ENCODE measurements at regions not wholly inside any gene's neighbourhood (a gene's known extent, or its start where the extent isn't known, plus 50 kb on each side); places are given as distances from the start of the nearest gene placed in this dataset.
A peak's percentile ranks its signal among the peaks of the same experiment; 100 is the strongest.

- no peak for DNase-seq (ENCODE audit: low read depth, low spot score)
- in situ Hi-C loops (cut with HindIII; ENCODE audit: low sequenced_read_pairs) = no loop called here
- no peak overlapping the region for H3K4me3 ChIP-seq (ENCODE audit: low read depth, low read length)
- TF ChIP-seq, protein P1, sequence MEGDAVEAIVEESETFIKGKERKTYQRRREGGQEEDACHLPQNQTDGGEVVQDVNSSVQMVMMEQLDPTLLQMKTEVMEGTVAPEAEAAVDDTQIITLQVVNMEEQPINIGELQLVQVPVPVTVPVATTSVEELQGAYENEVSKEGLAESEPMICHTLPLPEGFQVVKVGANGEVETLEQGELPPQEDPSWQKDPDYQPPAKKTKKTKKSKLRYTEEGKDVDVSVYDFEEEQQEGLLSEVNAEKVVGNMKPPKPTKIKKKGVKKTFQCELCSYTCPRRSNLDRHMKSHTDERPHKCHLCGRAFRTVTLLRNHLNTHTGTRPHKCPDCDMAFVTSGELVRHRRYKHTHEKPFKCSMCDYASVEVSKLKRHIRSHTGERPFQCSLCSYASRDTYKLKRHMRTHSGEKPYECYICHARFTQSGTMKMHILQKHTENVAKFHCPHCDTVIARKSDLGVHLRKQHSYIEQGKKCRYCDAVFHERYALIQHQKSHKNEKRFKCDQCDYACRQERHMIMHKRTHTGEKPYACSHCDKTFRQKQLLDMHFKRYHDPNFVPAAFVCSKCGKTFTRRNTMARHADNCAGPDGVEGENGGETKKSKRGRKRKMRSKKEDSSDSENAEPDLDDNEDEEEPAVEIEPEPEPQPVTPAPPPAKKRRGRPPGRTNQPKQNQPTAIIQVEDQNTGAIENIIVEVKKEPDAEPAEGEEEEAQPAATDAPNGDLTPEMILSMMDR (IDR thresholded peaks at IDR 0.05; ENCODE audit: low read depth, low read length) = no peak
These were observed 796.6 kb upstream of the DPPA4 start for GRCh38 chr3:110133971-110134370.

DNA sequence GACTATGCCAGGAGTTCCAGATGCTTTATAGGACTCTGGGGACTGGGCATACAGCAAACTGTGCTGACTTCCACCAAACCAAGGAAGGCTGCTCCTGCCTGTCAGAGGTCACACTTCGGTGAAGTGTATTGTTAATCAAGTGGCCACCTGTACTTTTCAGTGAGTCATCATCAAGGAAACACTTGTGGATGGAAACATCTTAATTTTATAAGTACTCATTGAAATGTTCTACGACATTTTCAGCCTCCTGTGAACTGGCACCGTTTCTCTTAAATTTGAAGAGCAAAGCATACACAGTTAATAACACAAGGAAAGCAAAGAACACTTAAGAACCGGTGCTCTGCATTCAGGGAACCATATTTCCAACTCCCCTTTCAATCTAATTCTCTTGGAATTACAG lies 801.7 kb upstream of the DPPA4 start:
- TF ChIP-seq, protein P1 (IDR thresholded peaks at IDR 0.05; ENCODE audit: low read depth, low read length) = no peak
- no peak for DNase-seq (ENCODE audit: low read depth, low spot score)
- in situ Hi-C loops (cut with HindIII; ENCODE audit: low sequenced_read_pairs) = no loop called here

GRCh38 chr3:110139821-110140220 lies 802.5 kb upstream of the DPPA4 start:
- in situ Hi-C loops (cut with HindIII; ENCODE audit: low sequenced_read_pairs) = no loop called here
- DNase-seq (ENCODE audit: low read depth, low spot score) = no peak
- no peak overlapping the region for H3K4me3 ChIP-seq (ENCODE audit: low read depth, low read length)
- TF ChIP-seq, protein P1 (IDR thresholded peaks at IDR 0.05; ENCODE audit: low read depth, low read length) = no peak

More for the DNA sequence above, 801.7 kb upstream of the DPPA4 start:
- no peak overlapping the region for H3K4me3 ChIP-seq (ENCODE audit: low read depth, low read length)

GRCh38 chr3:110149763-110150162 lies 812.4 kb upstream of the DPPA4 start:
- DNase-seq (ENCODE audit: low read depth, low spot score) = no peak
- TF ChIP-seq, protein P1 (IDR thresholded peaks at IDR 0.05; ENCODE audit: low read depth, low read length) = no peak
- in situ Hi-C loops (cut with HindIII; ENCODE audit: low sequenced_read_pairs) = no loop called here

DNA sequence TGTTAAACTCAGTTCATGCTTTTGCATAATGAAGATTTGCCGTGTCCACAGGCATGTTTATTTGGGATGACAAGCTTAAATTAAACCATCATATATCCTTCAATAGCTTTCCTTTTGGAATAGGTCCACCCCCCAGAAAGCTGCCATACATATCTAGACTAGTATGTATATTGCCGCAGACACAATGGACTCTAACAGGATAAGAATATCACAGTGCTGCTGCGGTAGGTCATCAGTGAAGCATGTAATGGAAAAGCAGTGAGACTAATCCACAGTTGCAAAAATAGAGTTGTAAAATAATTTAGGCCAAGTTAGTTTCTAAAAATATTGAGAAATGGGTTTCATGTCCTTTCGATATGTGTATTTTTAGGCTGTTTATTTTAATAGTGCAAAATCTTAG lies 819.9 kb upstream of the DPPA4 start:
- in situ Hi-C loops (cut with HindIII; ENCODE audit: low sequenced_read_pairs) = no loop called here
- TF ChIP-seq, protein P1 (IDR thresholded peaks at IDR 0.05; ENCODE audit: low read depth, low read length) = no peak
- no peak for DNase-seq (ENCODE audit: low read depth, low spot score)
- no peak overlapping the region for H3K4me3 ChIP-seq (ENCODE audit: low read depth, low read length)

More at GRCh38 chr3:110149763-110150162, 812.4 kb upstream of the DPPA4 start:
- H3K4me3 ChIP-seq (ENCODE audit: low read depth, low read length) = no peak overlapping the region

- TF ChIP-seq, protein P1 (IDR thresholded peaks at IDR 0.05; ENCODE audit: low read depth, low read length) = no peak
- peak; percentile 5 for DNase-seq (ENCODE audit: low read depth, low spot score)
- in situ Hi-C loops (cut with HindIII; ENCODE audit: low sequenced_read_pairs) = no loop called here
- H3K4me3 ChIP-seq (ENCODE audit: low read depth, low read length) = no peak overlapping the region
These were observed 827.5 kb upstream of the DPPA4 start for GRCh38 chr3:110164632-110165369.
